ES-I3 (cell line): ENCODE measurements at regions not wholly inside any gene's neighbourhood (a gene's known extent, or its start where the extent isn't known, plus 50 kb on each side); places are given as distances from the start of the nearest gene placed in this dataset.
"Not testable (repeated sequence)": the region's sequence is repeated elsewhere in the genome, so short reads cannot be mapped to it uniquely, and the experiment has no call there.

ENCODE experiments used
- H3K36me3 ChIP-seq: 2 replicates; pipeline ENCODE4 v1.6.1; 2013; ENCODE audit warnings: mild to moderate bottlenecking, low read length, control low read depth, moderate library complexity; ENCODE audit not compliant: insufficient read depth
- H3K4me1 ChIP-seq: 2 replicates; pipeline ENCODE4 v1.6.1; 2013; ENCODE audit warnings: mild to moderate bottlenecking, control low read depth, low read length; ENCODE audit not compliant: insufficient read depth
- H3K9ac ChIP-seq: 2 replicates; pipeline ENCODE4 v1.6.1; 2013; ENCODE audit warnings: low read depth, mild to moderate bottlenecking, low read length, moderate library complexity
- H3K9me3 ChIP-seq: 2 replicates; pipeline ENCODE4 v1.6.1; 2013; ENCODE audit warnings: mild to moderate bottlenecking, low read length, moderate library complexity; ENCODE audit not compliant: control insufficient read depth, insufficient read depth

DNA sequence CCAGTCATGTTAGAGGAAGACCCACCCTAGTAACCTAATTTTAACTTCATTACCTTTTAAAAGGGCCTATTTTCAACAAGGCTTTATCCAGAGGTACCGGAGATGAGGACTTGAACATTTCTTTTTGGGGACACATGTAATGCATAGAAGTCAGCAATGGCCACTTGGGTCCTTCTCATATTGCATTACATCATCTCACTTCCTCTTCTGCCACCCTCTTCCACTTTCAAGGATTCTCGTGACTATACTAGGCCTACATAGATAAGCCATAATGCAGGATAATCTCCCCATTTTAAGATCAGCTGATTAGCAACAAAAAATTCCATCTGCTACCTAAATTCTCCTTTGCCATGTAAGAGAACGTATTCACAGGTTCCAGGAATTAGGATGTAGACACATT is 557.2 kb downstream of the KCTD12 start:
- Histone ChIP-seq H3K9me3 (no peaks in the 10 kb centered on the region), H3K4me1 (no peaks in the 10 kb centered on the region), H3K9ac (no peak overlapping the region)

DNA sequence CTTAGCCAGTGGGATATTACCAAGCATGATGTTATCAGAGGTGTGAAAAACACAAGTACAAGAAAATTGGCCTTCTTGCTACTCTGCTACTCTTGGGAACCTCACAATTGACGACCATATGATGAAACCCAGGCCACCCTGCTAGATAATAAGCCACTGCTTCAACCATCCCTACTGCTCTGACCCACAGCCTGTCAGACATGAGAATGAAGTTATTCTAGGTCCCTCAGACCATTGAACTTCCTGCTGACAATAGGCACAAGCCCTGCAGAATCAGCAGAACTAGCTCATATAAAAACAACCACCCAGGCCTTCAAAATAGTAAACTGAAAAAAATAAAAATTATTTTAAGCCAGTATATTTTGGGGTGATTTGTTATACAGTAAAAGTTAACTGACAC is 559.9 kb downstream of the KCTD12 start:
- Histone ChIP-seq H3K36me3 (no peaks in the 10 kb centered on the region), H3K4me1 (no peaks in the 10 kb centered on the region), H3K9ac (no peak overlapping the region), H3K9me3 (no peaks in the 10 kb centered on the region)

More for the DNA sequence above, 557.2 kb downstream of the KCTD12 start:
- no peaks in the 10 kb centered on the region for H3K36me3 ChIP-seq

- Histone ChIP-seq H3K4me1 (no peaks in the 10 kb centered on the region), H3K9ac (no peak overlapping the region), H3K9me3 (no peaks in the 10 kb centered on the region), H3K36me3 (no peaks in the 10 kb centered on the region)
Measured at GRCh38 chr13:76319921-76320320, 566.3 kb downstream of the KCTD12 start.

GRCh38 chr13:76316998-76317527 is 569.1 kb downstream of the KCTD12 start:
- no peaks in the 10 kb centered on the region for H3K4me1 ChIP-seq
- H3K36me3 ChIP-seq: no peaks in the 10 kb centered on the region
- H3K9ac ChIP-seq: no peak overlapping the region
- no peaks in the 10 kb centered on the region for H3K9me3 ChIP-seq

- no peaks in the 10 kb centered on the region for H3K4me1 ChIP-seq
- H3K36me3 ChIP-seq: no peaks in the 10 kb centered on the region
- no peak overlapping the region for H3K9ac ChIP-seq
Measured at GRCh38 chr13:76314495-76314894, 571.7 kb downstream of the KCTD12 start.

DNA sequence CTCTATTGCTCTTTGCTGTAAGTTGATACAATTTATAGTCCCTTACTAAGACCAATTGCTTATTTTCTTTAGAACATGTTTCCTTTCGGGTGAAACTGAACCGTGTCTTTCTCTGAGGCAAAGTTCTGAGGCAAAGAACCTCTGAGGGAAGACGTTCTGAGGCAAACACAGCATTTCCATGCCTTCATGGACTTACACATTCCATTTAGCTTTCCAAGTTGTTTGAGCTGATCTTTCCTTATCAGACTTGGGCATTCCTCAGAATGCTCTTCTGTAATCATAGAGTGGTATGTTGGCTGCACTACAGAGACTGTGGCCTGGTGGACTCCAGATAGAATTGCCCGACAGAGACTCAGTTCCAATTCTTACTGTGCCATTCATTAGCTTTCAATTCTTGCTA is 579.1 kb downstream of the KCTD12 start:
- H3K4me1 ChIP-seq: no peaks in the 10 kb centered on the region
- no peaks in the 10 kb centered on the region for H3K9me3 ChIP-seq
- no peaks in the 10 kb centered on the region for H3K36me3 ChIP-seq
- H3K9ac ChIP-seq: no peak overlapping the region

More at GRCh38 chr13:76314495-76314894, 571.7 kb downstream of the KCTD12 start:
- no peaks in the 10 kb centered on the region for H3K9me3 ChIP-seq

DNA sequence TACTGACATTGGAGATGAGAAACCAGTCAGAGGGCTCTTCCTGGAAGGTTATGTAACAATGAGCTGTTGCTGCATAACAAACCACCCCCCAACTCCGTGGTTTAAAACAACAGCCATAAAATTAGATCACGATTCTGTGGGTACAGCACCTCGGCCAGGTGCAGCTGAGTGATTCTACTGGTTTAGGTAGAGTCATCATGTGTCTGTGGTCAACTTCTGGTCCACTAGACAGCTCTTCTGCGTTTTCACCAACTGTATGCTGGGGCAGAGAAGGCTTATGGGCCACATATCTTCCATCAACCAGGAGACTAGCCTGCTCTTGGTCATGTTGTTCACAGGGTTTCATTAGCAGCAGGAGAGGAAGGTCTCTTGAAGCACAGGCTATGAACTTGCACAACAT is 585.5 kb downstream of the KCTD12 start:
- H3K36me3 ChIP-seq: no peaks in the 10 kb centered on the region
- H3K4me1 ChIP-seq: no peaks in the 10 kb centered on the region
- H3K9ac ChIP-seq: no peak overlapping the region
- no peaks in the 10 kb centered on the region for H3K9me3 ChIP-seq

DNA sequence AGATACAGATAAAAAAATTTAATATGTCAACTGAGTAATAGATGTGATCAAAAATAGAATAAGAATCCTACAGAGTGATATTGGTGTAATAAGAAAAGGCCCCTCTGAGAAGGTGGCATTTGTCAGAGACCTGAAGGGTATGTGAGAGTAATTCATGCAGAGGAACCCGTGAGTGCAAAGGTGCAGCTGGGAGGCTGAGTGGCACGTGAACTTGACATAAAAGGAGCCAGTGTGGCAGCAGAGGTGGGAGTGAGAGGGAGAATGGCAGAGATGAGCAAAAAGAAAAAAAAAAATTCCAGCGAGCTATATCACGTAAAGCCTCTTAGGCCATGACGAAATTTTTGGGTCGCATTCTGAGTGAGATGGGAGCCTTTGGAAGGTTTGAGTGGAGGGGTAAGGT is 588.9 kb downstream of the KCTD12 start:
- Histone ChIP-seq H3K9me3 (0 out of 2 replicates have a peak, but pooled peaks cover 4% of the 10 kb centered on the region), H3K4me1 (no peaks in the 10 kb centered on the region), H3K9ac (no peak overlapping the region)

GRCh38 chr13:76296751-76297150 is 589.5 kb downstream of the KCTD12 start:
- 0 out of 2 replicates have a peak, but pooled peaks cover 4% of the 10 kb centered on the region for H3K9me3 ChIP-seq

More for the DNA sequence above, 588.9 kb downstream of the KCTD12 start:
- H3K36me3 ChIP-seq: no peaks in the 10 kb centered on the region

DNA sequence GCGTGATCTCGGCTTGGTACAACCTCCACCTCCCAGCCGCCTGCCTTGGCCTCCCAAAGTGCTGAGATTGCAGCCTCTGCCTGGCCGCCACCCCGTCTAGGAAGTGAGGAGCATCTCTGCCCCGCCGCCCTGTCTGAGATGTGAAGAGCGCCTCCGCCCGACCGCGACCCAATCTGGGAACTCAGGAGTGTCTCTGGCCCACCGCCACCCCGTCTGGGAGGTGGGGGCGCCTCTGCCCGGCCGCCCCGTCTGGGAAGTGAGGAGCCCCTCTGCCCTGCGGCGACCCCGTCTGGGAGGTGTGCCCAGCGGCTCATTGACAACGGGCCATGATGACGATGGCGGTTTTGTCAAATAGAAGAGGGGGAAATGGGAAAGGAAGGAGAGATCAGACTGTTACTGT is 591.2 kb downstream of the KCTD12 start:
- not testable (repeated sequence) for H3K4me1 ChIP-seq, H3K9me3 ChIP-seq, H3K9ac ChIP-seq, H3K36me3 ChIP-seq

More at GRCh38 chr13:76296751-76297150, 589.5 kb downstream of the KCTD12 start:
- H3K9ac ChIP-seq: no peak overlapping the region
- H3K4me1 ChIP-seq: no peaks in the 10 kb centered on the region
- no peaks in the 10 kb centered on the region for H3K36me3 ChIP-seq

GRCh38 chr13:76293751-76294150 is 592.5 kb downstream of the KCTD12 start:
- Histone ChIP-seq H3K9ac (no peak overlapping the region), H3K4me1 (no peaks in the 10 kb centered on the region; the same call in 1 of the 2 replicates), H3K9me3 (0 out of 2 replicates have a peak, but pooled peaks cover 4% of the 10 kb centered on the region), H3K36me3 (no peaks in the 10 kb centered on the region)

DNA sequence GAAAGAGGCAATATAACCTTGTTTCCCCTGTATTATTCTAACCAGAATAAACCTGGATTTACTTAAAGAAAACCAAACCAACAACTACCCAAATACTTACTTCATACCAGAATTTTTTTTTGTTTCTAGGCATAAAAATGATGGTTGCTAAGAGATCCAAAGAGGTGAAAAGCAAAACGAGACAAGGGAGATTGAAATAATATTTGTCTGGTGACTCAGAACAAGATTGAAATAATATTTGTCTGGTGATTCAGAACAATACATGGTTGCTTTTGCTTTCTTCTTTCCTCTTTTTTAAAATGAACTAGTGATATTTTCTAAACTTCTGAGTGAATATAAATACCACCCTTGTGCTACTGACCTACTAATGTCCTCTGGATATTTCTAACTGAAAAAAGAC is 592.9 kb downstream of the KCTD12 start:
- Histone ChIP-seq H3K9me3 (0 out of 2 replicates have a peak, but pooled peaks cover 4% of the 10 kb centered on the region), H3K9ac (no peak overlapping the region), H3K4me1 (no peaks in the 10 kb centered on the region; the same call in 1 of the 2 replicates), H3K36me3 (no peaks in the 10 kb centered on the region)

- Histone ChIP-seq H3K36me3 (no peaks in the 10 kb centered on the region), H3K4me1 (no peaks in the 10 kb centered on the region; the same call in 1 of the 2 replicates), H3K9ac (no peak overlapping the region), H3K9me3 (0 out of 2 replicates have a peak, but pooled peaks cover 4% of the 10 kb centered on the region)
Measured at GRCh38 chr13:76292726-76293125, 593.5 kb downstream of the KCTD12 start.

GRCh38 chr13:76292031-76292430 is 594.2 kb downstream of the KCTD12 start:
- no peaks in the 10 kb centered on the region; the same call in 1 of the 2 replicates for H3K4me1 ChIP-seq
- no peak overlapping the region for H3K9ac ChIP-seq
- H3K36me3 ChIP-seq: no peaks in the 10 kb centered on the region
- H3K9me3 ChIP-seq: 0 out of 2 replicates have a peak, but pooled peaks cover 4% of the 10 kb centered on the region

GRCh38 chr13:76289558-76289957 is 596.6 kb downstream of the KCTD12 start:
- no peaks in the 10 kb centered on the region for H3K36me3 ChIP-seq

More at GRCh38 chr13:76289558-76289957, 596.6 kb downstream of the KCTD12 start:
- Histone ChIP-seq H3K4me1 (no peaks in the 10 kb centered on the region; the same call in 1 of the 2 replicates), H3K9ac (no peak overlapping the region), H3K9me3 (0 out of 2 replicates have a peak, but pooled peaks cover 4% of the 10 kb centered on the region)
